PC-3 (cell line): ENCODE measurements at regions not wholly inside any gene's neighbourhood (a gene's known extent, or its start where the extent isn't known, plus 50 kb on each side); places are given as distances from the start of the nearest gene placed in this dataset.

Source experiments
- ATAC-seq: fragments of 200-7000 bp; cut with Tn5 transposase; 2 replicates; pipeline ENCODE4 v1.9.1; 2020; ENCODE audit warnings: mild to moderate bottlenecking, moderate library complexity
- BruUV-seq: library from RNA; stranded (reverse); fragments of 400-500 nt; replicated peaks from 2 replicates; lab custom pipeline; 2021; lab: Mats Ljungman, UMichigan
- CTCF ChIA-PET: fragments of 300-600 bp; sonication (Branson Sonifier 250); formaldehyde crosslinking; loops from one replicate; lab custom pipeline; 2022; ENCODE audit warnings: antibody characterized with exemption; lab: Charles Lee
- POLR2A ChIA-PET: fragments of 300-600 bp; sonication (Branson Sonifier 250); formaldehyde crosslinking; loops from one replicate; lab custom pipeline; 2022; ENCODE audit warnings: antibody characterized with exemption; ENCODE audit not compliant: unreplicated experiment; lab: Charles Lee
- DNase-seq: peaks from one replicate; pipeline ENCODE4 v3.0.0-alpha.2; 2015
- H2AFZ ChIP-seq: fragments of 300-600 bp; sonication (generic); 2 replicates; pipeline ENCODE4 v1.6.0; 2016; ENCODE audit warnings: antibody characterized with exemption, low read length
- H3F3A ChIP-seq: fragments of 300-600 bp; sonication (generic); one replicate; pipeline ENCODE4 v1.6.0; 2017; ENCODE audit warnings: antibody characterized with exemption, low read length, control low read depth, mild to moderate bottlenecking; ENCODE audit not compliant: unreplicated experiment
- H3K27ac ChIP-seq: fragments of 300-600 bp; sonication (generic); 2 replicates; pipeline ENCODE4 v1.5.1; 2016; ENCODE audit warnings: mild to moderate bottlenecking, low read length
- H3K27me3 ChIP-seq: fragments of 300-600 bp; sonication (generic); 2 replicates; pipeline ENCODE4 v1.6.1; 2016; ENCODE audit warnings: low read length, mixed read lengths
- H3K36me3 ChIP-seq: fragments of 300-600 bp; sonication (generic); 2 replicates; pipeline ENCODE4 v1.6.1; 2016; ENCODE audit warnings: low read depth, mixed run types, low read length, mixed read lengths
- H3K4me1 ChIP-seq: fragments of 300-600 bp; sonication (generic); 2 replicates; pipeline ENCODE4 v1.5.1; 2016; ENCODE audit warnings: low read length; ENCODE audit not compliant: insufficient read depth
- H3K4me2 ChIP-seq: fragments of 300-600 bp; sonication (generic); 2 replicates; pipeline ENCODE4 v1.6.0; 2016; ENCODE audit warnings: low read length
- H3K4me3 ChIP-seq: fragments of 300-600 bp; sonication (generic); 2 replicates; pipeline ENCODE4 v1.5.1; 2016; ENCODE audit warnings: mild to moderate bottlenecking, low read length, mixed read lengths
- H3K79me2 ChIP-seq: fragments of 300-600 bp; sonication (generic); 2 replicates; pipeline ENCODE4 v1.6.1; 2017; ENCODE audit warnings: low read length, mixed read lengths
- H3K9ac ChIP-seq: fragments of 300-600 bp; sonication (generic); 2 replicates; pipeline ENCODE4 v1.6.0; 2016; ENCODE audit warnings: mild to moderate bottlenecking, low read length
- H3K9me2 ChIP-seq: fragments of 300-600 bp; sonication (generic); replicated peaks from 2 replicates; pipeline ENCODE4 v1.6.1; 2016; ENCODE audit warnings: mixed run types, low read length, mixed read lengths
- H3K9me3 ChIP-seq: fragments of 300-600 bp; sonication (generic); 2 replicates; pipeline ENCODE4 v1.6.1; 2016; ENCODE audit warnings: low read length, mixed read lengths
- H4K20me1 ChIP-seq: fragments of 300-600 bp; sonication (generic); 2 replicates; pipeline ENCODE4 v1.6.1; 2016; ENCODE audit warnings: low read length, mixed read lengths
- EZH2 ChIP-seq: fragments of 300-600 bp; sonication (generic); IDR thresholded peaks from one replicate; pipeline ENCODE4 v1.6.1; 2017; ENCODE audit warnings: antibody characterized with exemption, mild to moderate bottlenecking, low read length; ENCODE audit not compliant: unreplicated experiment
- EZH2phosphoT487 ChIP-seq: fragments of 300-600 bp; sonication (generic); IDR thresholded peaks from 2 replicates; pipeline ENCODE4 v1.6.1; 2018; ENCODE audit warnings: mild to moderate bottlenecking, antibody characterized with exemption, low read length, borderline replicate concordance
- intact Hi-C: fragments of 100-400 bp; cut with micrococcal nuclease; formaldehyde crosslinking; loops from 2 replicates; pipeline ENCODE4 v1.9.0; 2023
- TF ChIP-seq, protein P1 (sequence below): fragments of 300-600 bp; sonication (generic); conservative IDR thresholded peaks from 2 replicates; pipeline ENCODE4 v1.5.1; 2017; ENCODE audit warnings: antibody characterized with exemption, low read depth, mild to moderate bottlenecking, low read length

- H3K9ac ChIP-seq, result no peak overlapping the region
- H3K9me2 ChIP-seq, result no peaks in the 10 kb centered on the region
- ChIA-PET CTCF (no interaction called here), POLR2A (no interaction called here)
- H4K20me1 ChIP-seq, result no peaks in the 10 kb centered on the region
- peaks cover 19% of the 10 kb centered on the region for H3K4me1 ChIP-seq
- H3K27me3 ChIP-seq, result no peaks in the 10 kb centered on the region
- DNase-seq (no peak), ATAC-seq (no peak)
- H2AFZ ChIP-seq, result no peak overlapping the region
- no peaks in the 10 kb centered on the region for H3K79me2 ChIP-seq
- no TSS peak for BruUV-seq
- H3K9me3 ChIP-seq, result no peaks in the 10 kb centered on the region
- H3F3A ChIP-seq, result no peaks in the 10 kb centered on the region
- no peak for TF ChIP-seq EZH2phosphoT487
- TF ChIP-seq, protein P1, sequence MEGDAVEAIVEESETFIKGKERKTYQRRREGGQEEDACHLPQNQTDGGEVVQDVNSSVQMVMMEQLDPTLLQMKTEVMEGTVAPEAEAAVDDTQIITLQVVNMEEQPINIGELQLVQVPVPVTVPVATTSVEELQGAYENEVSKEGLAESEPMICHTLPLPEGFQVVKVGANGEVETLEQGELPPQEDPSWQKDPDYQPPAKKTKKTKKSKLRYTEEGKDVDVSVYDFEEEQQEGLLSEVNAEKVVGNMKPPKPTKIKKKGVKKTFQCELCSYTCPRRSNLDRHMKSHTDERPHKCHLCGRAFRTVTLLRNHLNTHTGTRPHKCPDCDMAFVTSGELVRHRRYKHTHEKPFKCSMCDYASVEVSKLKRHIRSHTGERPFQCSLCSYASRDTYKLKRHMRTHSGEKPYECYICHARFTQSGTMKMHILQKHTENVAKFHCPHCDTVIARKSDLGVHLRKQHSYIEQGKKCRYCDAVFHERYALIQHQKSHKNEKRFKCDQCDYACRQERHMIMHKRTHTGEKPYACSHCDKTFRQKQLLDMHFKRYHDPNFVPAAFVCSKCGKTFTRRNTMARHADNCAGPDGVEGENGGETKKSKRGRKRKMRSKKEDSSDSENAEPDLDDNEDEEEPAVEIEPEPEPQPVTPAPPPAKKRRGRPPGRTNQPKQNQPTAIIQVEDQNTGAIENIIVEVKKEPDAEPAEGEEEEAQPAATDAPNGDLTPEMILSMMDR, result no peak
- no peak for TF ChIP-seq EZH2
- no peak overlapping the region for H3K4me3 ChIP-seq
- H3K36me3 ChIP-seq, result no peaks in the 10 kb centered on the region
- intact Hi-C loops, result no loop called here
- no peak overlapping the region for H3K27ac ChIP-seq
- H3K4me2 ChIP-seq, result no peak overlapping the region
These were observed 82.2 kb upstream of the NRP1 start for GRCh38 chr10:33416691-33417090.

DNA sequence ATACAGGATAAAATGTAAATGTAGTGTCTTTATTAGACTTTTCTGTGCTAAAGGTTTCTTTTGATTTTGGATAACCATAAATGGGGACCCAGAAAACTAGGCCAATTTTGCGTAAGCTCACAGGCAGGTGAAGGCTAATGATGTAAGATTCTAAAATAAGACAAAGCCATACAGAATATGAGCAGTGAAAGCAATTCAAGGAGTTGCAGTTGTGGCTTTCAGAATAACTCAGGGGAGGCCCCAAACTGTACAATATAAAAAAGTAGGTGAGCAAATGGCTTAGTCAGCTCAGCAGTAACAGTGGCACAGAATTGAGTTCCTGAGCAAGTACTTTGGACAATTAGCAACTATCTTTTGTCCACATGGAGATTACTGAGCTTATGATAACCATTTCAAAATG is 81.7 kb upstream of the NRP1 start:
- ATAC-seq (no peak; the same call in 1 of the 2 replicates), DNase-seq (no peak)
- H3K36me3 ChIP-seq, result no peaks in the 10 kb centered on the region
- ChIA-PET POLR2A (no interaction called here), CTCF (no interaction called here)
- H3K4me2 ChIP-seq, result no peak overlapping the region
- H3K9me3 ChIP-seq, result no peaks in the 10 kb centered on the region
- TF ChIP-seq EZH2, result no peak
- TF ChIP-seq, protein P1, result no peak
- no peak for TF ChIP-seq EZH2phosphoT487
- no peaks in the 10 kb centered on the region for H3K79me2 ChIP-seq
- no peak overlapping the region for H3K4me3 ChIP-seq
- no peaks in the 10 kb centered on the region for H4K20me1 ChIP-seq
- no peaks in the 10 kb centered on the region for H3K27me3 ChIP-seq
- H3K9ac ChIP-seq, result no peak overlapping the region
- peaks cover 16% of the 10 kb centered on the region for H3K4me1 ChIP-seq
- H3K9me2 ChIP-seq, result no peaks in the 10 kb centered on the region
- intact Hi-C loops, result no loop called here
- no peaks in the 10 kb centered on the region for H3F3A ChIP-seq
- BruUV-seq, result no TSS peak
- no peak overlapping the region for H3K27ac ChIP-seq
- H2AFZ ChIP-seq, result no peak overlapping the region

- POLR2A ChIA-PET, result no interaction called here
- Histone ChIP-seq H3K9ac (no peak overlapping the region), H3K27ac (no peak overlapping the region), H3K9me3 (no peaks in the 10 kb centered on the region), H2AFZ (no peak overlapping the region), H3K79me2 (no peaks in the 10 kb centered on the region), H3K27me3 (no peaks in the 10 kb centered on the region), H3K4me1 (peaks cover 16% of the 10 kb centered on the region), H3K36me3 (no peaks in the 10 kb centered on the region), H3K4me2 (no peak overlapping the region), H3F3A (no peaks in the 10 kb centered on the region), H3K4me3 (no peak overlapping the region), H4K20me1 (no peaks in the 10 kb centered on the region), H3K9me2 (no peaks in the 10 kb centered on the region)
- DNase-seq, result no peak
- ATAC-seq, result no peak
- intact Hi-C loops, result no loop called here
- CTCF ChIA-PET, result no interaction called here
- TF ChIP-seq EZH2phosphoT487, result no peak
- TF ChIP-seq, protein P1, result no peak
- no TSS peak for BruUV-seq
These were observed 80.4 kb upstream of the NRP1 start for GRCh38 chr10:33414841-33415240.
